DOHH2 (cell line): ENCODE measurements at regions not wholly inside any gene's neighbourhood (a gene's known extent, or its start where the extent isn't known, plus 50 kb on each side); places are given as distances from the start of the nearest gene placed in this dataset.

Source experiments
- H3F3A ChIP-seq: fragments of 200-600 bp; sonication (generic), shearing (Covaris generic); 2 replicates; pipeline ENCODE4 v1.6.0; 2016; ENCODE audit warnings: antibody characterized with exemption, mild to moderate bottlenecking; ENCODE audit not compliant: control insufficient read depth, insufficient read depth
- H3K27ac ChIP-seq: fragments of 200-600 bp; sonication (generic); 2 replicates; pipeline ENCODE4 v1.5.1; 2014; ENCODE audit warnings: low read depth, mild to moderate bottlenecking, low read length, moderate library complexity
- H3K27me3 ChIP-seq: fragments of 200-600 bp; sonication (generic); 2 replicates; pipeline ENCODE4 v1.6.1; 2014; ENCODE audit warnings: mild to moderate bottlenecking, low read length, mixed read lengths; ENCODE audit not compliant: control insufficient read depth
- H3K36me3 ChIP-seq: fragments of 200-600 bp; sonication (generic); 2 replicates; pipeline ENCODE4 v1.6.1; 2014; ENCODE audit warnings: mild to moderate bottlenecking, low read length, moderate library complexity, mixed read lengths; ENCODE audit not compliant: control insufficient read depth
- H3K4me1 ChIP-seq: fragments of 200-600 bp; sonication (generic); 2 replicates; pipeline ENCODE4 v1.6.1; 2014; ENCODE audit warnings: mild to moderate bottlenecking, low read length, mixed read lengths; ENCODE audit not compliant: control insufficient read depth
- H3K4me2 ChIP-seq: fragments of 200-600 bp; sonication (generic); 2 replicates; pipeline ENCODE4 v1.6.0; 2014; ENCODE audit warnings: mild to moderate bottlenecking, low read length, moderate library complexity
- H3K4me3 ChIP-seq: fragments of 200-600 bp; sonication (generic); 2 replicates; pipeline ENCODE4 v1.5.1; 2014; ENCODE audit warnings: mild to moderate bottlenecking, low read length, mixed read lengths
- H3K79me2 ChIP-seq: fragments of 200-600 bp; sonication (generic); 2 replicates; pipeline ENCODE4 v1.6.1; 2014; ENCODE audit warnings: mild to moderate bottlenecking, low read length, mixed read lengths; ENCODE audit not compliant: control insufficient read depth
- H3K9me2 ChIP-seq: fragments of 200-600 bp; sonication (generic); replicated peaks from 2 replicates; pipeline ENCODE4 v1.6.1; 2014; ENCODE audit warnings: mild to moderate bottlenecking, low read length, mixed read lengths; ENCODE audit not compliant: control insufficient read depth
- H3K9me3 ChIP-seq: fragments of 200-600 bp; sonication (generic); 2 replicates; pipeline ENCODE4 v1.6.1; 2014; ENCODE audit warnings: antibody characterized with exemption, low read length, mixed read lengths; ENCODE audit not compliant: control insufficient read depth, insufficient read depth
- H4K20me1 ChIP-seq: fragments of 200-600 bp; sonication (generic); 2 replicates; pipeline ENCODE4 v1.6.0; 2014; ENCODE audit warnings: low read depth, mild to moderate bottlenecking, antibody characterized with exemption, low read length, moderate library complexity; ENCODE audit not compliant: control insufficient read depth, insufficient read depth
- CTCF ChIP-seq: fragments of 200-600 bp; sonication (generic); IDR thresholded peaks from one replicate; pipeline ENCODE4 v1.5.1; 2014; ENCODE audit warnings: antibody characterized with exemption, mild to moderate bottlenecking, low read depth, low read length; ENCODE audit not compliant: poor library complexity, severe bottlenecking
- EZH2phosphoT487 ChIP-seq: fragments of 200-600 bp; sonication (generic); IDR thresholded peaks from 2 replicates; pipeline ENCODE4 v1.6.1; 2017; ENCODE audit warnings: borderline replicate concordance, mild to moderate bottlenecking, antibody characterized with exemption, low read length, moderate library complexity, mixed read lengths

- TF ChIP-seq EZH2phosphoT487: no peak
- TF ChIP-seq CTCF: no peak
- H3K4me3 ChIP-seq: no peak overlapping the region
- no peak overlapping the region for H3K4me2 ChIP-seq
- no peaks in the 10 kb centered on the region for H4K20me1 ChIP-seq
- no peaks in the 10 kb centered on the region for H3K79me2 ChIP-seq
- no peak overlapping the region for H3K27ac ChIP-seq
- 0 out of 2 replicates have a peak, but pooled peaks cover 2% of the 10 kb centered on the region for H3K27me3 ChIP-seq
- no peaks in the 10 kb centered on the region for H3K9me2 ChIP-seq
- no peaks in the 10 kb centered on the region for H3F3A ChIP-seq
- H3K36me3 ChIP-seq: no peaks in the 10 kb centered on the region
- H3K9me3 ChIP-seq: no peaks in the 10 kb centered on the region
- H3K4me1 ChIP-seq: no peaks in the 10 kb centered on the region
These were observed 133.3 kb upstream of the SLC6A11 start for GRCh38 chr3:10682692-10683091.

GRCh38 chr3:10683106-10683505, 132.9 kb upstream of the SLC6A11 start:
- Histone ChIP-seq H3K79me2 (no peaks in the 10 kb centered on the region), H3K36me3 (no peaks in the 10 kb centered on the region), H3K9me2 (no peaks in the 10 kb centered on the region), H3F3A (no peaks in the 10 kb centered on the region), H3K27ac (no peak overlapping the region), H3K9me3 (no peaks in the 10 kb centered on the region), H3K4me2 (no peak overlapping the region), H4K20me1 (no peaks in the 10 kb centered on the region), H3K4me1 (no peaks in the 10 kb centered on the region), H3K27me3 (0 out of 2 replicates have a peak, but pooled peaks cover 2% of the 10 kb centered on the region), H3K4me3 (no peak overlapping the region)
- no peak for TF ChIP-seq CTCF
- no peak for TF ChIP-seq EZH2phosphoT487

- H3F3A ChIP-seq: no peaks in the 10 kb centered on the region
These were observed 127.9 kb upstream of the SLC6A11 start for GRCh38 chr3:10688126-10688525.

More at GRCh38 chr3:10688126-10688525, 127.9 kb upstream of the SLC6A11 start:
- no peaks in the 10 kb centered on the region for H4K20me1 ChIP-seq
- no peak overlapping the region for H3K27ac ChIP-seq
- no peak for TF ChIP-seq CTCF
- TF ChIP-seq EZH2phosphoT487: no peak
- H3K79me2 ChIP-seq: no peaks in the 10 kb centered on the region
- H3K36me3 ChIP-seq: no peaks in the 10 kb centered on the region
- no peak overlapping the region for H3K4me2 ChIP-seq
- no peaks in the 10 kb centered on the region for H3K9me2 ChIP-seq
- H3K4me3 ChIP-seq: no peak overlapping the region
- no peaks in the 10 kb centered on the region for H3K4me1 ChIP-seq
- 0 out of 2 replicates have a peak, but pooled peaks cover 3% of the 10 kb centered on the region for H3K27me3 ChIP-seq
- no peaks in the 10 kb centered on the region for H3K9me3 ChIP-seq
